CD4-positive, alpha-beta T cell treated with Interferon gamma for 1 hour (primary cell): ENCODE measurements at regions not wholly inside any gene's neighbourhood (a gene's known extent, or its start where the extent isn't known, plus 50 kb on each side); places are given as distances from the start of the nearest gene placed in this dataset.
"Not testable (repeated sequence)": the region's sequence is repeated elsewhere in the genome, so short reads cannot be mapped to it uniquely, and the experiment has no call there.

Experiments used
- DNase-seq: peaks from one replicate; pipeline ENCODE4 v3.0.0-alpha.2; 2020

GRCh38 chr11:23778971-23779370 lies 717.9 kb upstream of the LUZP2 start:
- no peak for DNase-seq

- no peak for DNase-seq
Observed at GRCh38 chr11:23780231-23780630, 716.6 kb upstream of the LUZP2 start.

- no peak for DNase-seq
Observed at GRCh38 chr11:23781803-23782560, 714.9 kb upstream of the LUZP2 start.

- not testable (repeated sequence) for DNase-seq
Observed at GRCh38 chr11:23786974-23787373, 709.9 kb upstream of the LUZP2 start.

GRCh38 chr11:23789200-23789853 lies 707.5 kb upstream of the LUZP2 start:
- no peak for DNase-seq

GRCh38 chr11:23789938-23790371 lies 706.9 kb upstream of the LUZP2 start:
- no peak for DNase-seq

GRCh38 chr11:23797624-23798419 lies 699.0 kb upstream of the LUZP2 start:
- DNase-seq, result no peak

GRCh38 chr11:23834306-23834705 lies 662.5 kb upstream of the LUZP2 start:
- not testable (repeated sequence) for DNase-seq

GRCh38 chr11:23836981-23837380 lies 659.9 kb upstream of the LUZP2 start:
- no peak for DNase-seq

- DNase-seq, result no peak
Observed at GRCh38 chr11:23840872-23841271, 656.0 kb upstream of the LUZP2 start.

GRCh38 chr11:23846902-23847422 lies 649.9 kb upstream of the LUZP2 start:
- DNase-seq, result no peak

- no peak for DNase-seq
Observed at GRCh38 chr11:23851216-23851615, 645.6 kb upstream of the LUZP2 start.

GRCh38 chr11:23856654-23857053 lies 640.2 kb upstream of the LUZP2 start:
- no peak for DNase-seq

GRCh38 chr11:23859087-23859486 lies 637.8 kb upstream of the LUZP2 start:
- DNase-seq, result no peak

- no peak for DNase-seq
Observed at GRCh38 chr11:23861615-23862014, 635.2 kb upstream of the LUZP2 start.

GRCh38 chr11:23865341-23865975 lies 631.4 kb upstream of the LUZP2 start:
- DNase-seq, result no peak

- DNase-seq, result no peak
Observed at GRCh38 chr11:23866641-23867040, 630.2 kb upstream of the LUZP2 start.

- no peak for DNase-seq
Observed at GRCh38 chr11:23869671-23870070, 627.2 kb upstream of the LUZP2 start.

GRCh38 chr11:23873406-23873805 lies 623.4 kb upstream of the LUZP2 start:
- no peak for DNase-seq

- DNase-seq, result no peak
Observed at GRCh38 chr11:23875176-23875850, 621.5 kb upstream of the LUZP2 start.

- DNase-seq, result not testable (repeated sequence)
Observed at GRCh38 chr11:23883426-23884048, 613.3 kb upstream of the LUZP2 start.

GRCh38 chr11:23884341-23884740 lies 612.5 kb upstream of the LUZP2 start:
- no peak for DNase-seq
